H1 (cell line): ENCODE measurements at regions not wholly inside any gene's neighbourhood (a gene's known extent, or its start where the extent isn't known, plus 50 kb on each side); places are given as distances from the start of the nearest gene placed in this dataset.

Experiments
- BCL11A ChIP-seq, 2 experiments: IDR thresholded peaks; one replicate each; pipeline ENCODE4 v1.6.1; 2011; ENCODE audit warnings: low read depth in 2 of 2, low read length in 2 of 2, mild to moderate bottlenecking in 2 of 2
- GTF2F1 ChIP-seq: IDR thresholded peaks from 2 replicates; pipeline ENCODE4 v1.6.1; 2012; ENCODE audit warnings: low read depth, low read length, improper control_type of control experiment, borderline replicate concordance
- POLR2A ChIP-seq, 2 experiments: IDR thresholded peaks; 1 replicate in 1 of 2; 2 replicates in 1 of 2; pipeline ENCODE4 v1.6.1; 2011; ENCODE audit warnings: low read depth in 2 of 2, low read length in 2 of 2, mild to moderate bottlenecking in 2 of 2; ENCODE audit errors: control extremely low read depth in 1 of 2
- RXRA ChIP-seq: IDR thresholded peaks from 2 replicates; pipeline ENCODE4 v1.6.1; 2011; ENCODE audit warnings: low read depth, mild to moderate bottlenecking, low read length, moderate library complexity; ENCODE audit not compliant: insufficient read depth
- SP1 ChIP-seq: IDR thresholded peaks from 2 replicates; pipeline ENCODE4 v1.6.1; 2011; ENCODE audit warnings: low read depth, low read length
- TBP ChIP-seq: IDR thresholded peaks from 2 replicates; pipeline ENCODE4 v1.6.1; 2011; ENCODE audit warnings: low read depth, low read length, improper control_type of control experiment

- TF ChIP-seq POLR2A (IDR thresholded peaks at IDR 0.05; ENCODE audit: control extremely low read depth in 1 of 2, low read depth in 2 of 2, low read length in 2 of 2) (no peak), GTF2F1 (no peak), RXRA (no peak), SP1 (no peak), TBP (no peak), BCL11A (IDR thresholded peaks at IDR 0.05; ENCODE audit: low read depth in 2 of 2, low read length in 2 of 2) (no peak)
These were observed 91.4 kb downstream of the ANXA1 start (continued) for GRCh38 chr9:73243078-73243477.
